SKM-1 treated with dmso at 0.1 percent for 144 hours (cell line): ENCODE measurements at regions not wholly inside any gene's neighbourhood (a gene's known extent, or its start where the extent isn't known, plus 50 kb on each side); places are given as distances from the start of the nearest gene placed in this dataset.
A peak's percentile ranks its signal among the peaks of the same experiment; 100 is the strongest.
"Not testable (repeated sequence)": the region's sequence is repeated elsewhere in the genome, so short reads cannot be mapped to it uniquely, and the experiment has no call there.

Source experiments
- DNase-seq: peaks from one replicate; lab custom pipeline; 2025; ENCODE audit not compliant: unreplicated experiment; lab: John Stamatoyannopoulos, UW

GRCh38 chr18:73563901-73564472 is 583.6 kb downstream of the FBXO15 start:
- DNase-seq = no peak

GRCh38 chr18:73563345-73563744 is 584.3 kb downstream of the FBXO15 start:
- no peak for DNase-seq

GRCh38 chr18:73556904-73557303 is 590.7 kb downstream of the FBXO15 start:
- DNase-seq = no peak

DNA sequence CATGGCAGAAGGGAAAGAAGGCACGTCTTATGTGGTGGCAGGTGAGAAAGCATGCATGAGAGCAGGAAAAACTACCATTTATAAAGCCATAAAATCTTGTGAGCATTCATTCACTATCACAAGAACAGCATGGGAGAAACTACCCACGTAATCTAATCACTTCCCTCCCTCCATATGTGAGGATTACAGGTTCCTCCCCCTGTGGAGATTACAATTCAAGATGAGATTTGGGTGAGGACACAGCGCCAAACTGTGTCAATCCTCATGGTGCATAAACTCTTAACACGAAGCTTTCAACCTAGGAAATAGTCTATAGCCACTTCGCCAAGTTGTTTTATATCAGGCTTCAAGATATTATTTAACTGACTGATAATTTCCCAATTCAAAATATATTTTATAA is 595.5 kb downstream of the FBXO15 start:
- no peak for DNase-seq

GRCh38 chr18:73551211-73551610 is 596.4 kb downstream of the FBXO15 start:
- no peak for DNase-seq

GRCh38 chr18:73549236-73549635 is 598.4 kb downstream of the FBXO15 start:
- DNase-seq = no peak

DNA sequence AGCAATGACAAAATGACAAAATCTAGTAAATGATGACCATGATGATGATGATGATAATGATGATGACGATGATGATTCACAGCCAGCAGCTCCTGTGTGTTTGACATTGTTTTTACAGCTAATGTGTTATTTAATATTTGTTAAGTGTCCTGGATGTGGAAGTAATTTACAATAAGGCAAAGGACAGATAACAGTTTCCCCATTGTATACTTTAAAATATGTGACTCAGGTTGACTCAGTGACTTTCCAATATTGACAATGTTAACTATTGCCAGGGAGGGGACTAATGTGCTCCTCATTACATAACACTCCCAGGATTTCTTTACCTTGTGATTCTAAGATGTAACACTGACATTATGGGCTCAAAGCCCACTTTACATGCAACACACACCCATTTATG is 602.2 kb downstream of the FBXO15 start:
- DNase-seq = no peak

DNA sequence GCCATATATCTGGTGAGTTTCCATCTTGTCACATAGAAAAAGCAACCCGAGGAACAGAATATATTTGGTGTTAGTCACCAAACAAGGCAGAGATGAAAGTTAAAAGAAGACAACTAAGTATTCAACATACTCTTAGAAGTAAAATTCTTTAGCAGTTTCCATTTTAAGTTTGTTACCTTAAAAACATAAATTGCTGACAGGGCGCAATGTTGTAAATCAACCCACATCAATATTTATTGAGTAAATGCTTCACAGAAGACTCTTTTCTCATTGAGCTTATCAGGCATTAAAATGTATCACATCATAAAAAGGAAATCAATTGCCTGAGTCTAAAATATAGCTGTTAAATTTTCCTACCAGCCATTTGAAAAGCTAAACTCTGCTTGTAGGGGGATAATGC is 603.0 kb downstream of the FBXO15 start:
- DNase-seq = no peak

DNA sequence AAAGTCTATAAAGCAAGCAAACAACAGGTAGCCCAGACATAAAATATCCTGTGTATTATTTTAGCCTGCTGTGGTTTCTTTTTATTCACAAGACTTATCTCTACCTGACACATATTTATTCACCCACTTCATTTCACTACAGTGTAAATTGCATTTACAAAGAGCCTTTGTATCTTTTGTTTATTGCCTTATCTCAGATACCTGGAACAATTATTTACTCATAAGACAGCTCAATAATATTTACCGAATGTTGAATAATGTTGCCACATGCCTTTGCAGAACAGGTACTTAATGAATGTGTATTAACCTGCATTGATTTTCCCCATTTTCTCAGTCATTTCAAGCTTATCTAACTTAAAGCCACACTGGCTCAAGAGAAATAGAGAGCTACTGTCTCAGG is 603.6 kb downstream of the FBXO15 start:
- DNase-seq = no peak

GRCh38 chr18:73535990-73536389 is 611.6 kb downstream of the FBXO15 start:
- no peak for DNase-seq

DNA sequence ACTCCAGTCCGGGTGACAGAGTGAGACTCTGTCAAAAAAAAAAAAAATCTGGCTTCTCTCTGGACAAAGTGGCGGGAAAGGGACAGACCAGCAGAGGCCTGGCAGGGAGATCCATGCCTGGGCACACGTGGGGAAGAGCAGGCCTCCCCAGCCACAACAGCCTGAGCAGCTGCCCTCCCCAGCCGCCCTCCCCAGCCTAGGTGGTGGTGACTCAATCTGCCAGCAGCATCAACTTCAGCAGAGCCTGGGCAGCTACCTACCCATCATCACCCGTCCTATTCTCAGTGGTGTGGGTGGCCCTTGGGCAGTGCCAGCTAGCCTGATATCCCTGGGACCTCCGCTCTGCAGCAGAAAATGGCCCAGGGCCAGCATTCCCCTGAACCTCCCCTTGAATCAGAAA is 612.4 kb downstream of the FBXO15 start:
- DNase-seq = no peak

- no peak for DNase-seq
Measured at GRCh38 chr18:73531601-73532000, 616.0 kb downstream of the FBXO15 start.

GRCh38 chr18:73528066-73528465 is 619.6 kb downstream of the FBXO15 start:
- DNase-seq = no peak

DNA sequence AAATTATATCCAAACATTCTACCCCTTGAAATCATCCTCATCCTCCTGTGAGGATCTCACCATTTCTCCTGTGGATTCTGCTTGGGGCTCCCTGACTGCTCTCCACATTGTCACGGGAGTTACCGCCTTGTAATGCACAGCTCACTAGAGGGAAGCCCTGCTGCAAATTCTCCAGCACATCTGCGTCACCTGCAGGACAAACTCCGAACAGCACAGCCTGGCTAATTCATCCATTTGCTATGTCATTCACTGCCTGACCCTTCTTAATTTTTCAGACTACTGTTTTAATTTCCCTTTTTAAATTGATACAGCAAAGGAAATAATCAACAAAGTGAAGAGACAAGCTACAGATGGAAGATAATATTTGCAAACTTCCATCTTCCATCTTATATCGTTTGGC is 627.4 kb downstream of the FBXO15 start:
- DNase-seq = peak; percentile 4

GRCh38 chr18:73516056-73516455 is 631.6 kb downstream of the FBXO15 start:
- not testable (repeated sequence) for DNase-seq

DNA sequence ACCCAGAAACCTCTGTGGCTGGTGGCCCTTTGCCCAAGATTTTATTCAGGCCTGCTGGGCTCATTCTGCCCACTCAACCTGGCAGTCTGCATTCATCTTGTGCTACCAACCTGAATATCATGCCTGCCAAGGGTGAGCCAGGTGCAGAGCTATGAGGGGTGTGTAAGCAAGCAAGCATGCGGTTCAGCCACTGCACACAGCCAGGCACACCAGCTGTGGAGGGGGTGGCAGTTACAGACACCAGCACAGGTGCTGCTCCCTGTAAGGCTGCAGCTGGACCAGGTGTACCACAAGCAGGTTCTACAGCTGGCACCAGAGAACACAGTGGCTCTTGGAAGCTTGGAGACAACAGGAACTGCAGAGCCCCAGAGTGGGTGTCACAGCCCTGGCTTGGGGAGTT is 633.2 kb downstream of the FBXO15 start:
- DNase-seq = no peak

GRCh38 chr18:73511771-73512503 is 635.7 kb downstream of the FBXO15 start:
- DNase-seq = no peak

- DNase-seq = no peak
Measured at GRCh38 chr18:73509460-73509859, 638.2 kb downstream of the FBXO15 start.

DNA sequence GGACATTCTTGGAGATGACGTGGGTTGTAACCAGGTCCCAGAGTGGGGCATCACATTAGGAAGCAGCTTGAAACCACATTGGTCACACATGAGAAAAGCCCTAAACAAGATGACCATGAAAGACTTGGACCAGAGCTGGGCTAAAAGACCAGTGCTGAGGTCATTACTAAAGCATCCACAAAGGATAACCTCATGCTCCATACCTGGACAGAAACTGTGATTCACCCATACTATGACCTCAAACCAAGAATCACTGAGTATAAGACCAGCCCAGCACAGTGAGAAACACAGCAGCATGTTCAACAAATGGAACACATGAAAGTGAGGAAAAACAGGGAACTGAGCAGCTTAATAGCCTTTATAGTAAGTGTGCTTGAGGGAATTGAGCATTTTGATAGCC is 635.5 kb upstream of the NETO1 start:
- DNase-seq = no peak

DNA sequence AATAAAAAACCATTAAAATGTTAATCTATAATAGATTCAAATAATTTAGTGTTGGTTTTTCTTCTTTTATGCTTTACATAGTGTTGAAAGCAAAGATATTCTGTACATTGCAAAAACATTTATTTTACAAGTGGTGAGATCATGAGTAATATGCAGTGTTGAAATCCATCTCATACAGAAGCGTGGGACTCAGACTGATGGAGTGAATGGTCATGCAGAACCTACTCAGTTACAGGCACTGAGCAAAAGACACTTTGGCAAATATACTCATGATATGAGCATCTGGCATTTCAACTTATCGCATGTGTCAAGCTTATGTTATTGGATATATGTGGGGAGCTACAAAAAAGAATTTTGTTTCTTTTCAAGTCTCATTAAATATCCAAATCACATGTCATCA is 620.2 kb upstream of the NETO1 start:
- DNase-seq = no peak

DNA sequence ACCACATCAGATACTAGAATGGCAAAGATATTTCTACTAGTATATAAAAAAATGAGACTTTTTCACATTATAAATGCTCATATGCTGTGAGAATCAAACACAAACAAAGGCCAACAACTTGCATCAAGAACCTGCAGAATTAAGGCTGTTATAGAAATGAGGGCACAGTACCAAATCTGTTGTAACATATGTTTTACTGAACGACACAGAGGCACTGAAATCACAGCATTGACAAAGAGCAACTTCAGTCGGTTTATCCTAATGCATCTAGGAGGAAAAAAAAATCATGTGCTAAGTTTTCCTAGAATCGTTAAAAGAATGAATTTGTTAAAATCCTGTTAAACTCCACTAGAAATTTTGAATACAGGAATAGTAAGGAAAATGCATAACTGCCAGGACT is 617.4 kb upstream of the NETO1 start:
- DNase-seq = no peak

- no peak for DNase-seq
Measured at GRCh38 chr18:73482901-73483300, 615.1 kb upstream of the NETO1 start.

GRCh38 chr18:73479477-73479876 is 611.7 kb upstream of the NETO1 start:
- no peak for DNase-seq
